ENCODE measurements at regions not wholly inside any gene's neighbourhood (a gene's known extent, or its start where the extent isn't known, plus 50 kb on each side); places are given as distances from the start of the nearest gene placed in this dataset.

GRCh38 chr11:69974528-69974927, 103.6 kb upstream of the ANO1 start:
- SMC1A ChIA-PET (ENCODE audit: uncharacterized antibody, unreplicated experiment) = no interaction called here

More at GRCh38 chr11:69974528-69974927, 103.6 kb upstream of the ANO1 start:
- intact Hi-C loops (cut with micrococcal nuclease; ENCODE audit: unreplicated experiment) (no loop called here), in situ Hi-C loops (cut with MboI) (no loop called here)
- Histone ChIP-seq H3K9ac (ENCODE audit: control insufficient read depth, insufficient read depth, low read length) (no peak overlapping the region), H3K4me2 (ENCODE audit: control insufficient read depth, insufficient read depth) (no peak overlapping the region), H3K27ac (ENCODE audit: control insufficient read depth, insufficient read depth) (no peak overlapping the region), H3K4me1 (ENCODE audit: control insufficient read depth, insufficient read depth, low read length) (peaks cover 7% of the 10 kb centered on the region), H3K4me3 (no peak overlapping the region), H3K27me3 (replicated peaks in 1 of 2; ENCODE audit: control insufficient read depth in 2 of 2, insufficient read depth in 2 of 2, low read length in 1 of 2) (peaks cover 0 to 4% of the 10 kb centered on the region in 2 experiments; a peak in 2 of 4 replicates), H3K79me2 (ENCODE audit: control insufficient read depth, insufficient read depth, low read length) (no peaks in the 10 kb centered on the region), H3K36me3 (ENCODE audit: control insufficient read depth in 2 of 2, insufficient read depth in 2 of 2, low read length in 1 of 2) (no peaks in the 10 kb centered on the region), H4K20me1 (ENCODE audit: control insufficient read depth, insufficient read depth) (no peaks in the 10 kb centered on the region), H2AFZ (ENCODE audit: control insufficient read depth, low read depth, low read length) (no peak overlapping the region), H3K9me3 (replicated peaks; ENCODE audit: control insufficient read depth, insufficient read depth, low read length) (no peaks in the 10 kb centered on the region)
- CTCF ChIA-PET = no interaction called here
- DNase-seq (ENCODE audit: low read depth, low spot score) (no peak), ATAC-seq (no peak), FAIRE-seq (no peak)
- no peak for TF ChIP-seq POLR2AphosphoS5 (IDR thresholded peaks at IDR 0.05; ENCODE audit: low read length)
- no peak for TF ChIP-seq ZNF622 (IDR thresholded peaks at IDR 0.05)
- no peak for TF ChIP-seq KAT2A (conservative IDR thresholded peaks at IDR 0.05; ENCODE audit: control insufficient read depth, low read depth, low read length)
- TF ChIP-seq GATAD2B (conservative IDR thresholded peaks at IDR 0.05; ENCODE audit: low read depth) = no peak
- TF ChIP-seq ZSCAN29 (IDR thresholded peaks at IDR 0.05) = no peak
- no peak for TF ChIP-seq ZNF24 (IDR thresholded peaks at IDR 0.05)
- TF ChIP-seq CHD1 (IDR thresholded peaks at IDR 0.05; ENCODE audit: low read depth, low read length) = no peak
- TF ChIP-seq CREM (IDR thresholded peaks at IDR 0.05; ENCODE audit: low read depth) = no peak
- TF ChIP-seq POU2F2 (IDR thresholded peaks at IDR 0.05; ENCODE audit: borderline replicate concordance, low read depth, low read length) = no peak
- TF ChIP-seq SMC3 (IDR thresholded peaks at IDR 0.05; ENCODE audit: borderline replicate concordance, low read length) = no peak
- TF ChIP-seq NR2C1 (IDR thresholded peaks at IDR 0.05) = no peak
- no peak for TF ChIP-seq MEF2B (IDR thresholded peaks at IDR 0.05; ENCODE audit: partially characterized antibody, poor library complexity, severe bottlenecking)
- TF ChIP-seq ZBTB40 (IDR thresholded peaks at IDR 0.05; ENCODE audit: borderline replicate concordance) = no peak
- TF ChIP-seq PAX5 (IDR thresholded peaks at IDR 0.05; ENCODE audit: borderline replicate concordance, low read depth, low read length) = no peak
- no peak for TF ChIP-seq EGR1 (IDR thresholded peaks at IDR 0.05; ENCODE audit: borderline replicate concordance in 1 of 2, low read depth in 2 of 2, low read length in 2 of 2)
- TF ChIP-seq SKIL (IDR thresholded peaks at IDR 0.05; ENCODE audit: low read depth, poor library complexity, severe bottlenecking) = no peak
- no peak for TF ChIP-seq NFYB (IDR thresholded peaks at IDR 0.05; ENCODE audit: insufficient read depth, low read depth, low read length)
- no peak for TF ChIP-seq GABPA (IDR thresholded peaks at IDR 0.05; ENCODE audit: low read depth)
- TF ChIP-seq SUZ12 (IDR thresholded peaks at IDR 0.05; ENCODE audit: unreplicated experiment) = no peak
- no peak for TF ChIP-seq MYB (IDR thresholded peaks at IDR 0.05; ENCODE audit: borderline replicate concordance, low read depth, low read length)
- RAD21 ChIA-PET (ENCODE audit: unreplicated experiment) = no interaction called here
- POLR2A ChIA-PET = no interaction called here
- no TSS peak for BruUV-seq (replicated peaks)
- 0% methylated on average over 1 of the region's 4 CpGs for WGBS (ENCODE audit: insufficient coverage, insufficient replicate concordance, low lambda C conversion rate, missing lambda C conversion rate)

Measured in GM12878 (cell line).